Smooth muscle cell (in vitro differentiated cells): ENCODE measurements at regions not wholly inside any gene's neighbourhood (a gene's known extent, or its start where the extent isn't known, plus 50 kb on each side); places are given as distances from the start of the nearest gene placed in this dataset.

Experiments used
- DNase-seq: peaks from one replicate; lab custom pipeline; 2025; ENCODE audit not compliant: unreplicated experiment; lab: John Stamatoyannopoulos, UW
- H2AFZ ChIP-seq: fragments of 200-600 bp; sonication (generic); 2 replicates; pipeline ENCODE4 v1.6.0; 2016; ENCODE audit warnings: antibody characterized with exemption, low read depth, mild to moderate bottlenecking
- H3F3A ChIP-seq: fragments of 200-600 bp; sonication (generic); 2 replicates; pipeline ENCODE4 v1.6.0; 2017; ENCODE audit warnings: antibody characterized with exemption, low read depth
- H3K27ac ChIP-seq: fragments of 200-600 bp; sonication (generic); 2 replicates; pipeline ENCODE4 v1.5.1; 2016; ENCODE audit warnings: low read depth, mild to moderate bottlenecking
- H3K27me3 ChIP-seq: fragments of 200-600 bp; sonication (generic); 2 replicates; pipeline ENCODE4 v1.6.1; 2016; ENCODE audit warnings: low read depth, mild to moderate bottlenecking
- H3K36me3 ChIP-seq: fragments of 200-600 bp; sonication (generic); 2 replicates; pipeline ENCODE4 v1.5.1; 2016; ENCODE audit warnings: low read depth
- H3K4me1 ChIP-seq: fragments of 200-600 bp; sonication (generic); 2 replicates; pipeline ENCODE4 v1.5.1; 2016; ENCODE audit warnings: low read depth
- H3K4me2 ChIP-seq: fragments of 200-600 bp; sonication (generic); 2 replicates; pipeline ENCODE4 v1.6.0; 2016; ENCODE audit warnings: mild to moderate bottlenecking
- H3K4me3 ChIP-seq: fragments of 200-600 bp; sonication (generic); 2 replicates; pipeline ENCODE4 v1.5.1; 2016; ENCODE audit warnings: mild to moderate bottlenecking
- H3K79me2 ChIP-seq: fragments of 200-600 bp; sonication (generic); 2 replicates; pipeline ENCODE4 v1.6.0; 2016; ENCODE audit warnings: low read depth, mild to moderate bottlenecking
- H3K9ac ChIP-seq: fragments of 200-600 bp; sonication (generic); 2 replicates; pipeline ENCODE4 v1.6.0; 2016; ENCODE audit warnings: low read depth
- H3K9me3 ChIP-seq: fragments of 200-600 bp; sonication (generic); replicated peaks from 2 replicates; pipeline ENCODE4 v1.5.1; 2016; ENCODE audit warnings: low read depth
- H4K20me1 ChIP-seq: fragments of 200-600 bp; sonication (generic); 2 replicates; pipeline ENCODE4 v1.6.0; 2016; ENCODE audit warnings: low read depth
- WGBS: methylation state at CpG from one replicate; pipeline ENCODE4 v1.1.7; 2016; ENCODE audit warnings: low lambda C conversion rate; 5-methylcytosine and 5-hydroxymethylcytosine counted together
- TF ChIP-seq, protein P1 (sequence below): fragments of 200-600 bp; sonication (generic); IDR thresholded peaks from 2 replicates; pipeline ENCODE4 v1.5.1; 2017; ENCODE audit warnings: borderline replicate concordance, mild to moderate bottlenecking, antibody characterized with exemption; ENCODE audit not compliant: insufficient read depth, poor library complexity, severe bottlenecking

DNA sequence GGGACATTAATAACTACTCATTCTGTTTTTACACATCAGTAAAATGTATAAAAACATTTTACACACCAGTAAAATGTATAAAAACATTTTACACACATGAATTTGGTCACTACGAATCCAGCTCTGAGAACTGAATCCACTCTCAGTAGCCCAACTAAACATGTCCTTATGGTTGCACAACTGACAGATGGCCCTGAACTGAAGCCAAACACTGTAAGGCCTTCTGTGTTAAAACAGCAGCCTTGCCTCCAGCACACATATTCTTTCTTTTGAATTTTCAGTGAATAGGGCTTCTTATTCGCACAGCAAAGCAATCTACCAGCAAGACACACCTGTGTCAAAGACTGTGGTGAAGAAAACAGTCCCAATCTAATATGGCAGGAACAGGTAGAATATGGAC lies 169.9 kb upstream of the FMR1 start:
- Histone ChIP-seq H3K4me3 (no peak overlapping the region), H4K20me1 (no peaks in the 10 kb centered on the region), H3K79me2 (no peaks in the 10 kb centered on the region), H2AFZ (no peak overlapping the region), H3K9ac (no peak overlapping the region), H3K27me3 (no peaks in the 10 kb centered on the region), H3K4me2 (no peak overlapping the region), H3F3A (no peaks in the 10 kb centered on the region), H3K36me3 (no peaks in the 10 kb centered on the region), H3K4me1 (no peaks in the 10 kb centered on the region), H3K9me3 (no peaks in the 10 kb centered on the region), H3K27ac (no peak overlapping the region)
- TF ChIP-seq, protein P1, sequence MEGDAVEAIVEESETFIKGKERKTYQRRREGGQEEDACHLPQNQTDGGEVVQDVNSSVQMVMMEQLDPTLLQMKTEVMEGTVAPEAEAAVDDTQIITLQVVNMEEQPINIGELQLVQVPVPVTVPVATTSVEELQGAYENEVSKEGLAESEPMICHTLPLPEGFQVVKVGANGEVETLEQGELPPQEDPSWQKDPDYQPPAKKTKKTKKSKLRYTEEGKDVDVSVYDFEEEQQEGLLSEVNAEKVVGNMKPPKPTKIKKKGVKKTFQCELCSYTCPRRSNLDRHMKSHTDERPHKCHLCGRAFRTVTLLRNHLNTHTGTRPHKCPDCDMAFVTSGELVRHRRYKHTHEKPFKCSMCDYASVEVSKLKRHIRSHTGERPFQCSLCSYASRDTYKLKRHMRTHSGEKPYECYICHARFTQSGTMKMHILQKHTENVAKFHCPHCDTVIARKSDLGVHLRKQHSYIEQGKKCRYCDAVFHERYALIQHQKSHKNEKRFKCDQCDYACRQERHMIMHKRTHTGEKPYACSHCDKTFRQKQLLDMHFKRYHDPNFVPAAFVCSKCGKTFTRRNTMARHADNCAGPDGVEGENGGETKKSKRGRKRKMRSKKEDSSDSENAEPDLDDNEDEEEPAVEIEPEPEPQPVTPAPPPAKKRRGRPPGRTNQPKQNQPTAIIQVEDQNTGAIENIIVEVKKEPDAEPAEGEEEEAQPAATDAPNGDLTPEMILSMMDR = no peak
- WGBS = 76% methylated on average over 2 of the region's 2 CpGs
- no peak for DNase-seq

DNA sequence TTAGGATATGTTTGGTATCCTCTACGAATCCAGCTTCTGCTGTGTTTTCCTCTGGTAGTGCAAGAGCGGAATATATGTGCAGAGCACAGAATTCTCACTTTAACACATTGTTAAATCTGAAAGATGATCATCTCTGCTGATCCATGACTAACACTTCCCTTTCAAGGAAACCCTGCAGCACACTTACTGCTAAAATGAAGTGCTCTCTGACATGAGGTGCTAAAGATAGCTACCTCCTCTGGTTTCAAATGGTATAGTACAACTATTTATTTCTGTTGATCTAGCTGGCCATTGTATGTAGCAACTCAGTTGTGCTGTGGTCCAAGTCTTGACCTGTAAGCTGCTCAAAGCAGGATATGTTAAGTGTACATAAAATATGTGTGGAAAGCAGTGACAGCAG lies 162.4 kb upstream of the FMR1 start:
- Histone ChIP-seq H3K4me3 (no peak overlapping the region), H3K9me3 (no peaks in the 10 kb centered on the region), H2AFZ (no peak overlapping the region), H3K79me2 (no peaks in the 10 kb centered on the region), H3K4me2 (no peak overlapping the region), H4K20me1 (no peaks in the 10 kb centered on the region), H3K4me1 (no peaks in the 10 kb centered on the region), H3F3A (no peaks in the 10 kb centered on the region), H3K27ac (no peak overlapping the region), H3K9ac (no peak overlapping the region), H3K36me3 (no peaks in the 10 kb centered on the region), H3K27me3 (no peaks in the 10 kb centered on the region)
- no peak for DNase-seq
- WGBS = 66% methylated on average over 2 of the region's 2 CpGs
- TF ChIP-seq, protein P1 = no peak

DNA sequence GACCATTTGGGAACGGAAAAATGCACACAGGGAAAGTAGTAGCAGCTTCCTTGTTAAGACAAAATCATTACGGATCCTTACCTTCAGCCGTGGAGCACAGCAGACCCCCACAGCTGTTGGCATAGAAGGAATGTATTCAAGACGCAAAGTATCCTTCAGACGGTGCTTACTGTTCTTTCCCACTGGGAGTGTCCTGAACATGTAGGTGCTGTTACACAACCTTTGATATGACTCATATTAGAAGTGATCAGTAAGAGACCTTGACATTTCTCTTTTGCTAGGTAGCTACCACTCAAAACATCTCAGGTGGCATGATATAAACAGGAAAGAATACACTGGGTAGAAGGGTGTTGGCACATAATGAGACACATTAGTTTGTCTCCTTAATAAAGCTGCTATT lies 154.0 kb upstream of the FMR1 start:
- WGBS = 77% methylated on average over 5 of the region's 5 CpGs
- TF ChIP-seq, protein P1 = no peak
- no peak overlapping the region for H3K4me3 ChIP-seq
- H3K27ac ChIP-seq = no peak overlapping the region
- H4K20me1 ChIP-seq = no peaks in the 10 kb centered on the region
- no peak overlapping the region for H3K9ac ChIP-seq
- H3K9me3 ChIP-seq = no peaks in the 10 kb centered on the region
- no peaks in the 10 kb centered on the region for H3K79me2 ChIP-seq
- no peak for DNase-seq
- no peaks in the 10 kb centered on the region for H3K4me1 ChIP-seq
- H3K27me3 ChIP-seq = no peaks in the 10 kb centered on the region
- H2AFZ ChIP-seq = no peak overlapping the region
- H3K4me2 ChIP-seq = no peak overlapping the region
- H3K36me3 ChIP-seq = no peaks in the 10 kb centered on the region
- H3F3A ChIP-seq = no peaks in the 10 kb centered on the region

DNA sequence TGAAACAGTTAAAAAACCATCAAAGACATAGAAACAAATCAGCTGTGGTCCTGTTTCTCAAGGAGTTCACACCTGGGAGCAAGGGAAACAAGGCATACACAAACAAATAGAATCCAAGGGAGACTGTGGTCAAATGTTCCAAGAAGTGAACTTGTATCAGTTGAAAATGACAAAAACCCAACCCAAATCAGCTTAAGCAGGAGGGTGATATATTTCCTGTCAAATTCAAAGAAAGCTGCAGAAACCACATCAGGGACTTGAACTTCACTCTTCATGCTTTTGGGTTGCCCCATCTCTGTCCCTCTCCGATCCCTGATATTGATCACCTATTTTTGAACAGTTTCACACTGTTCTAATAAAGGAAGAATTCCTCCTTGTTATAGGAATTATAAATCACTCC lies 148.6 kb upstream of the FMR1 start:
- WGBS = 85% methylated on average over 1 of the region's 1 CpG
- no peaks in the 10 kb centered on the region for H3K27me3 ChIP-seq
- no peaks in the 10 kb centered on the region for H3K79me2 ChIP-seq
- H4K20me1 ChIP-seq = no peaks in the 10 kb centered on the region
- H3K36me3 ChIP-seq = no peaks in the 10 kb centered on the region
- no peak for DNase-seq
- TF ChIP-seq, protein P1 = no peak
- H3K4me1 ChIP-seq = no peaks in the 10 kb centered on the region
- no peak overlapping the region for H3K4me2 ChIP-seq
- H3F3A ChIP-seq = no peaks in the 10 kb centered on the region
- no peak overlapping the region for H3K27ac ChIP-seq
- no peaks in the 10 kb centered on the region for H3K9me3 ChIP-seq
- H3K4me3 ChIP-seq = no peak overlapping the region
- no peak overlapping the region for H3K9ac ChIP-seq
- no peak overlapping the region for H2AFZ ChIP-seq
